ENCODE measurements at regions not wholly inside any gene's neighbourhood (a gene's known extent, or its start where the extent isn't known, plus 50 kb on each side); places are given as distances from the start of the nearest gene placed in this dataset.

GRCh38 chr16:22630242-22630641 lies 119.6 kb downstream of the NPIPB5 start:
- H3K27me3 ChIP-seq (replicated peaks): peaks cover 1% of the 10 kb centered on the region
- DNase-seq: no peak
- in situ Hi-C loops (cut with HindIII; ENCODE audit: low pct_ligation_motif_present, low sequenced_read_pairs): no loop called here
- no peak overlapping the region for H3K27ac ChIP-seq
- no peak overlapping the region for H3K4me3 ChIP-seq (ENCODE audit: low read depth, low read length)
- no peaks in the 10 kb centered on the region for H3K36me3 ChIP-seq (replicated peaks)
- no peak for TF ChIP-seq CTCF (IDR thresholded peaks at IDR 0.05; ENCODE audit: low read depth, low read length, missing control alignments)

DNA sequence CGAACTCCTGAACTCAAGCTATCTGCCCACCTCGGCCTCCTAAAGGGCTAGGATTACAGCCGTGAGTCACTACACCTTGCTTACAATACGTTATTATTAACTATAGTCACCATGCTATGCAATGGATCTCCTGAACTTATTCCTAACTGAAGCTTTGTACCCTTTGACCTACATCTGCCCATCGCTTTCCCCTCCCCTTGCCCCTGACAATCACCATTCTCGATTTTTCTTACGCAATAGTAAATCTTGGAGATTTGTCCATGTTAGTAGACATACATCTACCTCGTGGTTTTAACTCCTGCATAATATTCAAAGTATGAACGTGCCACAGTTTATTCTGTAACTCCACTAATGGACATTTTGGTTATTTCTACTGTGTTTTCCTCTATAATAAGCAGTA lies 120.6 kb downstream of the NPIPB5 start:
- in situ Hi-C loops (cut with HindIII; ENCODE audit: low pct_ligation_motif_present, low sequenced_read_pairs): no loop called here
- H3K27me3 ChIP-seq (replicated peaks): peaks cover 1% of the 10 kb centered on the region
- DNase-seq: no peak
- TF ChIP-seq CTCF (IDR thresholded peaks at IDR 0.05; ENCODE audit: low read depth, low read length, missing control alignments): no peak
- H3K4me3 ChIP-seq (ENCODE audit: low read depth, low read length): no peak overlapping the region
- no peaks in the 10 kb centered on the region for H3K36me3 ChIP-seq (replicated peaks)
- no peak overlapping the region for H3K27ac ChIP-seq

DNA sequence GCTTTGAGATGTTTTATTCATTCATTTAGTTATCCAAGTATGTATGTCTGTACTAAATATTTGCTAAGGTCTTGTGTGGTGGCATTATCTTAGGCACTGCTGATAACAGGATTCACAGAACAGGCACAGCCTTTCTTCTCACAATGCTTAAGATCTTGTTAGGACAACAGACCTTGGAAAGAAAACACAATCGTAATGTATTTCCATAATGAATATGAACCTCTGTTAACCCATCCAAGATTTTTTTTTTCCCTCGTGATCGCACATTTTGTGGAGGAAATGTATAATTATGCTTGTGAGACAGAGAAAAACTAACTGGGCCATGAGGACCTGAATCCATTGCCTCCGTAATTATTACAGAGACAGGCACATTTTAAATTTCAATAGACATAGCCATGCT lies 121.9 kb downstream of the NPIPB5 start:
- DNase-seq: no peak
- H3K27me3 ChIP-seq (replicated peaks): peaks cover 1% of the 10 kb centered on the region
- H3K4me3 ChIP-seq (ENCODE audit: low read depth, low read length): no peak overlapping the region
- H3K36me3 ChIP-seq (replicated peaks): no peaks in the 10 kb centered on the region
- in situ Hi-C loops (cut with HindIII; ENCODE audit: low pct_ligation_motif_present, low sequenced_read_pairs): no loop called here
- H3K27ac ChIP-seq: no peak overlapping the region
- no peak for TF ChIP-seq CTCF (IDR thresholded peaks at IDR 0.05; ENCODE audit: low read depth, low read length, missing control alignments)

GRCh38 chr16:22633280-22633679 lies 122.6 kb downstream of the NPIPB5 start:
- TF ChIP-seq CTCF (IDR thresholded peaks at IDR 0.05; ENCODE audit: low read depth, low read length, missing control alignments): no peak
- no peak for DNase-seq
- H3K36me3 ChIP-seq (replicated peaks): no peaks in the 10 kb centered on the region
- in situ Hi-C loops (cut with HindIII; ENCODE audit: low pct_ligation_motif_present, low sequenced_read_pairs): no loop called here
- H3K27ac ChIP-seq: no peak overlapping the region
- H3K4me3 ChIP-seq (ENCODE audit: low read depth, low read length): no peak overlapping the region
- peaks cover 1% of the 10 kb centered on the region for H3K27me3 ChIP-seq (replicated peaks)

DNA sequence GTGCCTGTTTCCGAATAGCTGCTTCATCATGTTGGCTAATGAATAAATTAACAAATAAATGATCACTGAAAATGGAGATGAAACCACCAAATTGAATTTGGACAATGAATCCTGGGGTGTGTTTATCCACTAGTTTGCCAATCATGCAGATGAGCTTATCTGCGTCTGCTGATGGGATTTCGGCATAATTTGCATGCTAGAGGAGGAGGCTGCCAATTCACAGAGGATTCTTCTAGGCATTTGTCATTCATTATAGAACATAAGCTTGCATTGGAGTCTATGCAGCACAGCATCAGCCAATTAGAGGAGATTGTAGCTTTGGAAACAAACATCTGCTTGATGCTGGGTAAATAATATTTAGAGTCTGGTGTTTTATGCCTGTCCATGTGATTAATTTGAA lies 123.1 kb downstream of the NPIPB5 start:
- in situ Hi-C loops (cut with HindIII; ENCODE audit: low pct_ligation_motif_present, low sequenced_read_pairs): no loop called here
- Histone ChIP-seq H3K36me3 (replicated peaks) (no peaks in the 10 kb centered on the region), H3K27me3 (replicated peaks) (peaks cover 1% of the 10 kb centered on the region), H3K27ac (no peak overlapping the region), H3K4me3 (ENCODE audit: low read depth, low read length) (no peak overlapping the region)
- no peak for DNase-seq
- no peak for TF ChIP-seq CTCF (IDR thresholded peaks at IDR 0.05; ENCODE audit: low read depth, low read length, missing control alignments)

- H3K27me3 ChIP-seq (replicated peaks): peaks cover 1% of the 10 kb centered on the region
- DNase-seq: no peak
- no peak overlapping the region for H3K27ac ChIP-seq
- TF ChIP-seq CTCF (IDR thresholded peaks at IDR 0.05; ENCODE audit: low read depth, low read length, missing control alignments): no peak
- no peak overlapping the region for H3K4me3 ChIP-seq (ENCODE audit: low read depth, low read length)
- in situ Hi-C loops (cut with HindIII; ENCODE audit: low pct_ligation_motif_present, low sequenced_read_pairs): no loop called here
- H3K36me3 ChIP-seq (replicated peaks): no peaks in the 10 kb centered on the region
Observed at GRCh38 chr16:22634954-22635353, 124.3 kb downstream of the NPIPB5 start.
